Activated CD8-positive, alpha-beta memory T cell treated with anti-CD3 and anti-CD28 coated beads for 24 hours (primary cell): ENCODE measurements at regions not wholly inside any gene's neighbourhood (a gene's known extent, or its start where the extent isn't known, plus 50 kb on each side); places are given as distances from the start of the nearest gene placed in this dataset.
"Not testable (repeated sequence)": the region's sequence is repeated elsewhere in the genome, so short reads cannot be mapped to it uniquely, and the experiment has no call there.

Source experiments
- DNase-seq: peaks from one replicate; pipeline ENCODE4 v3.0.0-alpha.2; 2020

DNA sequence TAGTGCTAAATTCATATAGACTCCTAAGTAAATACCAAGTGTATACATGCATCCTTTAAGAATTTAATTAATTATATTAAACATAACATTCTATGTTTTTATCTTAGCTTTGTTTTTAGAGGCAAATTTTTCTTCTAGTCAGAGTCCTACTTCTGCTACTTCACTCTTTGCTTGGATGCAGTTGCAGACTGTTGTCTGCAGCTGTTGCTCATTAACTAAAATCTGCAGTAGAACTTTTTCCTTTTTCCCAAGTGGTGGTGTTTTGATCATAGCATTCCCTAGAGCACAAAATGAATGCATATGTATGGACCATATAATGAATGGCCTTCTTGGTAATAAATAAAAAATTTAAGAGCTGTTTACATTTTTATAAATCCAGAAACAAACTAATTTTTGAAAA, 198.3 kb downstream of the CASP12 start:
- no peak for DNase-seq

DNA sequence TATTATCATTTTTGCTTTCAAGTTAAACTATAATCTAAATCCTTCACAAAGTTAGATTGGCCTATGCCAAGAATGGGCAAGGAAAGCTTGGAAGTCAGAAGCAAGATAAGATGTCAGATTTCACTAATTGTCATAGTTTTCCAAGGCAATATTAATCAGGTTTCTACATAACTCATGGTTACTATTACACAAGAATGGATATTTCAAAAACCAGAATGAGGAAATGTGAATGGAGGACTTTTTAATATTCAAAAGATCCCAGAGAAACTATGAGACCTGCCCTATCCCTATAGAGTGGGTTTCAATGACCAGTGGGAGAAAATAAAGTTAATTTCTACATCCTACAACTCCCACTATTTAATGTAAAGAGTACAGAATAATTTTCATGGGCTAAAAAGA, 203.2 kb downstream of the CASP12 start:
- DNase-seq = no peak

DNA sequence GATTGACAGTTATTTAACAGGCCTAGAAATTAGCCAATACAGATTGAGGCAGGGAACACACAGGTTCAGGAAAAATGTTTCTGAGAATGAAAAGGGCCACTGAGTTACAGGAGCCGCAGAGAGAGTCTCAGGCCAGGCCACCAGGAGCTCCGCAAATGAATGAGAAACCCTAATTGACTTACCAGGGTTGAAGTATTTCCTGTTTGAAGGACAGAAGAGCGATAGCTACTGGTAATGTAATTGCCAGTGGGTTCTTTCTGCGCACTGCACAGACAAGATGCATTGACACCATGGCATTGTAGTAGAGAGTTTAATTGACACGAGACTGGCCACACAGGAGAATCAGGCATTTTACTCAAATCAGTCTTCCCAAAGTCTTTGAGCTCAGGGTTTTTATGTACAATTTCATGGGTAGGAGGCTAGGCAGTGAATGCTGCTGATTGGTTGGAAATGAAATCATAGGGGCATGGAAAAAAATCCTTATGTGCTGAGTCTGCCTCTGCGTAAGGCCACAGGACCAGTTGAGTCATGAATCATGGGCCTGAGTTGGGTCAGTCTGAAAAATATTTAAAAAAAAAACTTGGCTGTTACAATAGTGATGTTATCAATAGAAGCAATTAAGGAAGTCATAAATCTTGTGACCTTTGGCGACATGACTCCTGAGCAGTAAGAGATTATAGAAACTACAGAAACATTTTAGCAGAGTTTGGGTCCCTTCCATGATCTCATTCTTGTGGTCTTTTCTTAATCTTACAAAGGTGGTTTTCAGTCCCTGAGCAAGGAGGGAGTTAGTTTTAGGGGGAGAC, 203.8 kb downstream of the CASP12 start:
- DNase-seq = no peak

DNA sequence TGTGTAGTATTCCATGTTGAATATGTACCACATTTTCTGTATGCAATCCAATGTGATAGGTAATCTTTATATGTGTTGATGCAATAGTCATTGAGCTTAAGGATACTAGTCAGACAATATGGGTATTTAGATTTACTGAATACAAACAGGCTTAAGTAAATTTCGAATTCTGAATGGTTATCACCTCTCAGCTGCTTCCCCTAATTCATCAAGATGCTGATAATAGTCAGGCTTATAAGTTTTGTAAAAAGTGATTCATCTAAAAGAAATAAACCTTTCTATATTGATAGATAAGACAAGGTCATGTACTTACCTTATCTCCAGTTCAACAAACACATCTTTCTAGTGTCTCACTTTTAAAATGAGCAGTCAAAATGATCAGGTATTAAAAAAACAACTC, 205.5 kb downstream of the CASP12 start:
- DNase-seq = no peak

DNA sequence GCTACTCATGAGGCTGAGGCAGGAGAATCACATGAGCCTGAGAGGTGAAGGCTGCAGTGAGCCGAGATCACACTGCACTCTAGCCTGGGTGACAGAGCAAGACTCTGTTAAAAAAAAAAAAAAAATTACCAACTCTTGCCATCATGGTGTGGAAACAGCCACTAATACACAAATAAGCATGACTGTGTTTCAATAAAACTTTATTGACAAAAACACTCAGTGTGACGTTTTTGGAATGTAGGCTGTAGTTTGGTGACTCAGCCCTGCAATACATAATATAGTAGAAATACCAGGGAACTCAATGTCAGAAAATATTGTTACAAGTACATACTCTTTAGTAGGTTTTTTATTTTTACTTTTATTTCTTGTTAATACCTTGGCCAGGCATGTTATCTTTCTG, 207.1 kb downstream of the CASP12 start:
- no peak for DNase-seq

DNA sequence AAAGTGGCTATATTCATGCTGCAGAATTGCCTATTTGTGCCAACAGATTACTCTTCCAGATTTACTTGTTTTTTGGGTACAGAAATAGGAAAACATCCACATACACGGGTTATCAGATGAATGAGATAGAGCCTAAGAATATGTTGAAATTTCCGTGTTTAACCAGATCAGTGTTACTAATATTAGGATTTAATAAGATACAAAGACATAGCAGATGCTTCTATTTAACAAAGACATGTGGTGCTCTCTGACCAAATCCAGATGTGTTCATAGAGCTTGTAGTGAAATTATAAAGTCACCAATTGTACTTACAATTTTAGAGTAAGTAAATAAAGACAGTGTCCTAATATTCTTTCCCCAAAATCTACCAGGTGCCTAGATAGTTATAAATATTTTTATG, 208.0 kb downstream of the CASP12 start:
- no peak for DNase-seq

DNA sequence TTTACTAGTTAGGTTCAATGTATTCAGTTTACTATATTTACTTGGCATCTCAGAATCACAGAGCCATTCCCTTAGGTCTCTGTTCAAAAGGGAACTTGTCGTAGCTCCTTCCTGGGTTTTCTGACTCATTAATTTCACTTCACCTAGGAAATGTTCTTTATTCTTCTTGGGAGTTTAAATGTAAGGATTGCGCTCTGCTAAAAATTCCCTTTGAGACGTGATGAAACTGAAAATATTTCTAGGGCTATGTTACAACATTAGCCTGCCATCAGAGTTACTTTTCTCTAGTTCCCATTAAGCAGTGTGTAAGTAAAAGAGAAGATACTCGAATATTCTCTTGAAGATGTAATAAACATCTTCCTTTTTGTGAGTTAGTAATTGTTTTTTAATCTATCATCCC, 209.5 kb downstream of the CASP12 start:
- DNase-seq = no peak

DNA sequence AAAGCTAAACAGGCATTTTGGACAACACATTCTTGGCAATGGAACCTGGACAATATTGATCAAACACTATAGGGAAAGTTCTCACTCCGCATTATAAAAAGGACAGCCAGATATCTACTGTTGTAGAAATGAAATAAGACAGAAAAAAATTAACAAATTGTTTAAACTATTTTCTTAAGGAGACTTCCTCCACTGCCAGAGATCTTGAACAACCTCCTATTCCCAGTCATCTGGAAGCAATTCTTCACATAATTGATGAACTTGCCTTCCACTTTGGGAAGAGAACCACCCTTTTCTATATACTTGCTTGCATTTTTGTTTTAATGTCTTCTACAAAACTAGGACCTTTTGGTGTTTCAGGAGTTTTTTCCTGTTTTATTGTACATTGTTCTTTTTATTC, 216.1 kb downstream of the CASP12 start:
- no peak for DNase-seq

DNA sequence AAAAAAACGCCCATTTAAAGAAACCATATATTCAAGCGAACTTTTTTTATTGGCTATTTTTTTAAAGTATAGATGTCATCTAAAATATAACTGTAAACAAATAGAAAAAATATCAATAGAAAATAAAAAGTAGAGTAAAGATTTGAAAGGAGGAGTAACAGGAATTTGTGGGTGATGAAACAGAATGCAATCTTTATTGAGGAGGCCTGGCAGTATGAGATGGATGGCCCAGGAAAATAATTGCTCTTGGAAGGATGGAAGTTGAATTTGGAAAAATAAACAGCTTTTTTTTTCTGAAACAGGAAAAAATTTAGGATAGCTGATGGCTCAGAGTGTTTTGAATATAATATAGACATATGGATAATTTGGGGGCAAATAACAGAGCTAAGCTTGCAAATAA, 219.0 kb downstream of the CASP12 start:
- no peak for DNase-seq

DNA sequence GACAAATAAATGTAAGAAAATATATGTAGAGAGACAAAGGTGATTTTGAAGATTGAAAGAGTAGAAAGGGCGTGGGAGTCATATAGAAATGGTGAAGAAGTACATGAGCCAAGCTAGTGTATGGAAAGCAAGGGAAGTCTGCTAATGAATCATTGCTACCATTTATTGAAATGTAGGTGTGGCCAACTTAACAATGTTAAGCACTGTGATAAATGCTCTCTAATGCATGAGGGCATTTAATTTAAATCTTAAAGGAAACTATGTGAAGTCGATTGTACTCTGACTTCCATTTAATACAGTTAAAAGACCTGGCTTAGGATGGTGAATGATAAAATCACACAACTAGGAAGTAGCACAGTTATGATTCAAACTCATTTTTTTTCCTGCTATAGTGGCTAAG, 219.9 kb downstream of the CASP12 start:
- DNase-seq = no peak

DNA sequence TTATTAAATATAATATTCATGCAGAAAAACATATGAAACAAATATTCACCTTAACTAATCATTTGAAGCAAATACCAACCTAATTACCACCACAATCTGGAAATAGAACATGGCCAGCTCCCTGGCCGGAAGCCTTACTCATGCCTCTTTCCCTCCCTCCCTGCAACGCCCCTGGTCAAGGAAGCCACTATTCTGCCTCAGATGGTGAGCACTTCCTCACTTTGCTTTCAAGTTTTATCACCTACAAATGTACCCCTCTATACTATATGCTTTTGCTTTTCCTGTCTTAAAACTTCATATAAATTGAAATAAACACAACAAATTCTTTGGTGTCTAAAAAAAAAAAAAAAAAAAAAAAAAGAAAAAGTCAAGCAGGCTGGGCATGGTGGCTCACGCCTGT, 221.2 kb downstream of the CASP12 start:
- DNase-seq = not testable (repeated sequence)

DNA sequence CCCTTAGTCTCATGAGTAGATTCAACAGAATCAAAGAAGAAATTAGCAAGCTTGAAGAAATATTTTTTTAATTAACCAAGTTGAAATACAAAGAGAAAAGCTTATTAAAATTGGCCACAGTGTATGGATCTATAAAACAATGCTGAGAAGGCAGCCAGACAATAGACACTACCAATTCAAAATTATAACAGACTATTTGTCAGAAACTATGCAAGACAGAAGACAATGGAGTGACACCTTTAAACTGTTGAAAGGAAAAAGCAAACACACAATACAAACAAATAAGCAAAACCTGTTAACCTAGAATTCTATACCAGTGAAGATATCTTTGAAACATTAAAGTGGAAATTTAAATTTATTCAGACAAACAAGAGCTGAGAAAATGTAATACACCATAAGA, 225.4 kb downstream of the CASP12 start:
- no peak for DNase-seq

DNA sequence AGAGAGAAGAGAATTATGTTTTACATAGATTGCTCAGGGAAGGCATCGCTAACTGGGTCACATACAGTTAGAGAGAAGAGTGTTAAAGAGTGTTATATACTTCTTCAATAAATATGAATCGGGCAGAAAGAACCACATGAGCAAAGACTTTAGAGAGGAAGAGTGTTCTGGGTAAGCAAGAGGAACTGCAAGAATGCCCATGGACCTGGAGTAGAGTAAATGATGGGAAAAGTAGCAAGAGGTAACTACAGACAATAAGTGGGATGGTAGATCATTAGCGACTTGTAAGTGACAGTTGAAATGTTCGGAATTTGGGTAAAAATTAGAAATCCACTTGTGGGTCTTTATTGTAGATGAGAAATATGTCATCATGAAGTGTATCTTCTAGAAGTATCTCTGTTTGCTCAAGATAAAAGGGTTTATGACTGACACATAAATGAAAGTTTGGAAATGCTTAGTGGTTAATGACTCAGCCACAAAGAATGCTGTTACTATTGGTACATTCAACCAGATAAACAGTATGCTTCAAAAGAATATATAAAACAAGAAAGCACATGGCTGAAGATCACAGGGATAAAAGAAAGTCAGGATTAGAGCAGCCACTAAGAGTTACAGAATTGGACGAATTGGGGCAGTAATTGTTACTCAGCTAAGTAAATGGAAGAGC, 229.3 kb downstream of the CASP12 start:
- DNase-seq = no peak

DNA sequence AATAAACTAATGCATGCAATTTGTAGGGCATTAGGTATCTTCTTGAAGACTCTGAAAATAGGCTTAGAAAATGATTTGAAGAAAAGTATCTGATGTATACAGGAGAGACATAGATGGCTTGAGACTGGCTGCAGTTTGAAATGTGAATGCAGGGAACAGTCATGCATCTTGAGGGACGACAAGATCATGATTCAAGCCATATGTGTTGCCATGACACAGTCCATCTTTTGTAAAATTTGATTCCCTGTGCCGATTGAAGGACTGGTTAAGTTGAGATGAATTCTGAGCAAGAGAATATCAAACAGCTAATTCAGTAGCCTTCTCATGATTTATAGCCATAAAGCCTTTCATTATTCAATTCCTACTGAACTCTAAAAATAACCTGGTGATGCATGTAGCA, 231.6 kb downstream of the CASP12 start:
- DNase-seq = no peak

DNA sequence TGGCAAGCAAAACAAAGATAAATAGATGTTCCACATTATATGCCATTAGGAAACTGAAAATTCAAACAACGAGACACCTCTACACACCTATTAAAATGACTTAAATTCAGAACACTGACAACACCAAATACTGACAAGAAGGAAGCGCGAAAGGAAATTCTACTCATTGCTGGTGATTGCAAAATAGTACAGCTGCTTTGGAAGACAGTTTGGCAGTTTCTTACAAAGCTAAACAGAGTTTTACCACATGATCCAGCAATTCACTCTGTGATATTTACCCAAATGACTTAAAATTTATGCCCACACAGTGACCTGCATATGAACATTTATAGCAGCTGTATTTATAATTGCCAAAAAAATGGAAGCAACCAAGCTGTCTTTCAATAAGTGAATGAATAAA, 232.6 kb downstream of the CASP12 start:
- no peak for DNase-seq

DNA sequence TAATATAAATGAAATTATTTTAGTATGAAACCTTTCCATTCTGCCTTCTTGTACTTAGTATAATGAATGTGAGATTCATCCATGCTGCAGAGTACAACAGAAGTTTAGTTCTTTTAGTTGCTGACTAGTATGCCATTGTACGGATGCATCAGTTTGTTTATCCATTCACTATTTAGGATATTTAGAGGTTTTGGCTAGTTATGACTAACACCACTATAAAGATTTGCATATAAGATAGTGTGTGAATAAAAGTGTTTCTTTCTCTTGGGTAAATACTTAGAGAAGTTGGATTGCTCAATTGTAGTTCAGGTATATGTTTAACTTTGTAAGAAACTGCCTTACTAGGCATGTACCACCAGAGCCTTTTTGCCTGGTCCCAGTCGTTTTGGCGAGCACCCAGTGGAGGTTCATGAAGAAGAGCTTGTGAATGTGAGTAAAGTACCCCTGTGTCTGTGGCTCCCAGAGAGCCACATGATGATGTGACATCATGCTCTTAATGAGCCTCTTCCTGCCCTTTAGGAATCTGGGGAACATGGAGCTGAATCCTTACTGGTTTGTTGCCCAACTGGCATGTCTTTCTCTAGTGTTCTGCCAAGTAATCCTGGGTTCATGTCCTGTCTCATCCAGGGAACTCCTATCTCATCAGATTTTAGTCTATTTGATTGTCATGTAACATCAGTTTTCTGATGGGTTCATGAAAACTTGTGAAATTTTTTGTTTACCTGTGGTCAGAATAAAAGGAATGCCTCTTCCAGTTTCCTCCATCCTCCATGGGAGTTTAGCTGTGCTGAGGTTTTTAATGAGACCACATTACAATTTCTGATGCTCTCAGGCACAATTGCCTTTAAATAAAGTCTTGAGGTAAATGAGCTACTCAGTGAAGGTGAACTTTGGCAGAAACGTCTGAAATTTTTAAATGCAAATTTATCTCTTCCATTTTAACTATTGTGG, 234.8 kb downstream of the CASP12 start:
- no peak for DNase-seq

DNA sequence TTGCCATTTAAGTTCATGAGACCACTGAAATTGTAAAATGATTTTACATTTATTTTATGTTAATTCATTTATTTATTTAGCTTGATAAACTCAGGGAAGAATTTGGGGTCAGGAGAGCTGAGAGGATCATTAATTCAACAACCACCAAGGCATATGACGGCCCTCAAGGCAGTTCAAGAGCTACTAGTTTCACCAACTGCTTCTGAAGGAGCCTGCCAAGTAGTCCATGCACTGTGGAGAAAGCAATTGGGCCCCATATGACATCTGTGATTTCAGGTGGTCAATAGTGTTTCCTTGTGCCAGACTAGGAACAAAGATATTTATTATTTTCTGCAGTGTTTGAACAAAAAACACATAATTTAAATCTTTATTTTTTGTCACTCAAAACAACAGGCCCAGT, 236.4 kb downstream of the CASP12 start:
- DNase-seq = no peak

DNA sequence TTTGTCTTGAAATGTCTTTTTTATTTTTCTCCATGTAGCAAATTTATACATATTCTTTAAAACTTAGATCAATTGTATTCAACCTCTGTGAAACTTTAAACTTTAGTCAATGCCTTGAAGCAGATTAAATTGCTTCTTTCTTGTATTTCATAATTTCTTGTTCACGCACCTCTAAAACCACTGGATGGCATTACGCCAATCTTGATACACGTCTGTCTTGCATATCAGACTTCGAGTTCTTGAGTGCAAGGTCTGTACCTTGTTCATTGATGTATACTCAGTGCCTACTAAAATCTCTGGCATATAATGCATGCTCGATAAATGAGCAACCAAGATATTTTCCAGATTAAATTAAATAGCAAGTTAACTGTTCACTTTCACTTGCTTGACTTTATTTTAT, 236.8 kb downstream of the CASP12 start:
- DNase-seq = no peak

DNA sequence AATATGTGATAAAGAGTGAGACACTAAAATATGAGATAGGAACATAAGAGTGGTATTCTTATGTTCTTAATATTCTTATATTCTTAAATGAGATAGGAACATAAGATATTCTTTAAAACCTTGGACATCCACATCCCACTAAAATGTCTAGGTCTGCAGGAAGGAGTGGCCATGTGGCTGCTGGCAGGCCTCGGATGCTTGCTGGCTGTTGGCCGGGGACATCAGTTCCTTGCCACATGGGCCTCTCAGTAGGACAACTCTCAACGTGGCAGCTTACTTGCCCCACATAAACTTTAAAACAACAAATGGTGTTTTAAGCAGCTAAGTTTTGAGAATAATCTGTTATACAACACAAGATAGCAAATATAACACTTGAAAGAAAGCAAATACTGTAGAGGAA, 240.1 kb downstream of the CASP12 start:
- DNase-seq = no peak

DNA sequence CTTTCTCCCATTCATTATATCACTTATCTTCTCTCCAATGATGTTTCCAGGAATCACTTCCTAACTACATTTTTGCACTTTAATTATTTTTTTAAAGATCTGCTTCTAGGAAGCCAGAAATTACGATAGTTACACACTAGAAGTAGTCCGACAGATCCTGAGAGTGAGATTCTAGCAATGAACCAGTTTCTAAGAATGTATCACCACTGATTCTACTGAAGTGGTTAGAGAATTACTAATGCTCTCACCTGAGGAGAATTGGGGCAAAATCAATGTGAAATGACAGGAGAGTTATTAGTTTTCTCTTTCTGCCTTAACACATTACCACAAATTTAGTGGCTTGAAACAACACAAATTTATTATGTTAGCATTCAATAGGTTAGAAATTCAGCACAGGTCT, 241.2 kb downstream of the CASP12 start:
- no peak for DNase-seq

DNA sequence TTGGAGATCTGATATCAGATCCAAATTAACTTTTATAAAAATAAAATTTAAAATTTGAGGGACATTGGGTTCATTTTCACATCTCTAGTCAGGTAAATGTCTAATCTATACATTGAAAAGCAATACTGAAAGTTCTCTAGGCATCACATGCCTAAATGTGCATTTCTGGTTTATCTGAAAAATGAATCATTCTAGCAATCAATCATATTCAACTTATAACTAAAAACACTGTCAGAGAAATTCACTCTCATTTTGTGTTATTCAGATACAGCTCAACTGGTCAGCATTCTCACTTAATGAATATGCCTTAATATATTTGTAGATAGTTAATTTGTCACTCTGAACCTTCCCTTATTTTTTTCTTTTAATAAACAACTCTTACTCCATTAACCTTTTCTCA, 243.2 kb downstream of the CASP12 start:
- DNase-seq = no peak

DNA sequence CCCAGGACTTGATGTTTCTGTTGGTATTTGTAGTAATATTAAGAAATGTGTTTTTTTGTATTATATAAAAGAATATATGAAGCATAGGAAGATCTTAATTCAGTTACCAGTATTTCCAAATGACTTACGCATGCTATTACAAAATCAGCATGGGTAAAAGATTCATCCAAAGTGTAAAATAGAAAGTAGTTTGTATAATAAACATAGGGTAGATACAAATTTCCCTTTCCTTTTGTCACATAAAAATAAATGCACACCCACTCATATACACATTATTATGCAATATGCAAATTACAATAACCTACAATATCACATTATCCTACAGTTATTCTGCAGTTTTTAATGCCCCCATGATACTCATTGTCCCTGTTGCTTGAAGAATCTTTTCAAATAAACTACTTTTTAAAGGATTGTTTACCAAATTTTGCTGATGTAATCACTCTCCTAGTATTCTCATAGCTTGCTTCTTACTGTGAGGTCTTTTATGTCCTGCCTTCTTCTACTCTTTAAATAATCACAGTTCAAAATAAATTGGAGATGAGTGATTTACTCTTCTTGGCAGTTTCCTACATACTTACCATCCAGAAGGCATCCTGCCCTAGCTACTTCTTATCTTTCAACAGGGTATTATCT, 244.0 kb downstream of the CASP12 start:
- no peak for DNase-seq

DNA sequence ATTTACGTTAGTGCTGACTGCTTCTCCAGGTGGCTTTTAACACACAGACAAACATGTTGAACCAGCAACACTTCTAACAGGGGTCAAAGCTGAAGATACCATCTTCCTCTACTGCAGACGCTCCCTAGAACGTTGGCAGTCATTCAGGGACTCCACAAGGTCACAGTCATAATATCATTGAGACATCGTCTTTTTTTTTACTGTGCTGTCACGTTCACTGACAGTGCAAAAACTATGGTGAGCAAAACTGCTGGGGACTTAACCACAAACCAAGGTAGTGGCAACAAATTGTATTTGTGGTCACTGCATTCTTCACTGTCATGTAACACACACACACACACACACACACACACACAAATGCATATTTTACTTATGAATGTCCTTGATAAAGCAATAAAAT, 244.9 kb downstream of the CASP12 start:
- no peak for DNase-seq
